KOPT-K1 (cell line): ENCODE measurements at regions not wholly inside any gene's neighbourhood (a gene's known extent, or its start where the extent isn't known, plus 50 kb on each side); places are given as distances from the start of the nearest gene placed in this dataset.
A peak's percentile ranks its signal among the peaks of the same experiment; 100 is the strongest.
"Not testable (repeated sequence)": the region's sequence is repeated elsewhere in the genome, so short reads cannot be mapped to it uniquely, and the experiment has no call there.

Experiments
- H3K27ac ChIP-seq: fragments of 200-600 bp; sonication (generic); 2 replicates; pipeline ENCODE4 v1.5.1; 2016; ENCODE audit warnings: antibody characterized with exemption, mild to moderate bottlenecking, low read depth, low read length; ENCODE audit not compliant: poor library complexity, severe bottlenecking
- H3K36me3 ChIP-seq: fragments of 200-600 bp; sonication (generic); 2 replicates; pipeline ENCODE4 v1.5.1; 2017; ENCODE audit warnings: antibody characterized with exemption, mild to moderate bottlenecking, low read length, moderate library complexity; ENCODE audit not compliant: insufficient read depth
- H3K9me3 ChIP-seq: fragments of 200-600 bp; sonication (generic); 2 replicates; pipeline ENCODE4 v1.5.1; 2017; ENCODE audit warnings: antibody characterized with exemption, low read length, mild to moderate bottlenecking; ENCODE audit not compliant: insufficient read depth, poor library complexity, severe bottlenecking

GRCh38 chrX:3842822-3843521 lies 129.5 kb upstream of the PRKX start:
- H3K27ac ChIP-seq, H3K9me3 ChIP-seq, H3K36me3 ChIP-seq: not testable (repeated sequence)

- H3K9me3 ChIP-seq, H3K36me3 ChIP-seq, H3K27ac ChIP-seq: not testable (repeated sequence)
Observed at GRCh38 chrX:3838754-3839153, 125.3 kb upstream of the PRKX start.

GRCh38 chrX:3837958-3838643 lies 124.7 kb upstream of the PRKX start:
- not testable (repeated sequence) for H3K9me3 ChIP-seq, H3K27ac ChIP-seq, H3K36me3 ChIP-seq

GRCh38 chrX:3837211-3837610 lies 123.8 kb upstream of the PRKX start:
- H3K27ac ChIP-seq, H3K36me3 ChIP-seq, H3K9me3 ChIP-seq: not testable (repeated sequence)

GRCh38 chrX:3833761-3834542 lies 120.5 kb upstream of the PRKX start:
- not testable (repeated sequence) for H3K9me3 ChIP-seq, H3K27ac ChIP-seq, H3K36me3 ChIP-seq

- not testable (repeated sequence) for H3K36me3 ChIP-seq, H3K27ac ChIP-seq, H3K9me3 ChIP-seq
Observed at GRCh38 chrX:3830020-3830419, 116.6 kb upstream of the PRKX start.

- H3K36me3 ChIP-seq, H3K9me3 ChIP-seq, H3K27ac ChIP-seq: not testable (repeated sequence)
Observed at GRCh38 chrX:3829041-3829531, 115.6 kb upstream of the PRKX start.

GRCh38 chrX:3828378-3829040 lies 115.1 kb upstream of the PRKX start:
- H3K36me3 ChIP-seq: not testable (repeated sequence)

GRCh38 chrX:3824008-3824407 lies 110.6 kb upstream of the PRKX start:
- H3K27ac ChIP-seq, H3K9me3 ChIP-seq: not testable (repeated sequence)
- H3K36me3 ChIP-seq: peaks cover 36% of the 10 kb centered on the region

More at GRCh38 chrX:3828378-3829040, 115.1 kb upstream of the PRKX start:
- not testable (repeated sequence) for H3K9me3 ChIP-seq, H3K27ac ChIP-seq

- Histone ChIP-seq H3K36me3 (peaks cover 58% of the 10 kb centered on the region), H3K27ac (no peak overlapping the region), H3K9me3 (no peaks in the 10 kb centered on the region)
Observed at GRCh38 chrX:3820167-3820566, 106.7 kb upstream of the PRKX start.

- not testable (repeated sequence) for H3K9me3 ChIP-seq, H3K27ac ChIP-seq
- peaks cover 49% of the 10 kb centered on the region for H3K36me3 ChIP-seq
Observed at GRCh38 chrX:3817480-3817879, 104.0 kb upstream of the PRKX start.

GRCh38 chrX:3815896-3816664 lies 102.6 kb upstream of the PRKX start:
- peak overlapping the region; percentile 83 for H3K27ac ChIP-seq
- H3K36me3 ChIP-seq: peaks cover 42% of the 10 kb centered on the region
- H3K9me3 ChIP-seq: no peaks in the 10 kb centered on the region

GRCh38 chrX:3811331-3812311 lies 98.2 kb upstream of the PRKX start:
- H3K36me3 ChIP-seq: no peaks in the 10 kb centered on the region
- H3K9me3 ChIP-seq: no peaks in the 10 kb centered on the region
- H3K27ac ChIP-seq: no peak overlapping the region
